ENCODE measurements at regions not wholly inside any gene's neighbourhood (a gene's known extent, or its start where the extent isn't known, plus 50 kb on each side); places are given as distances from the start of the nearest gene placed in this dataset.
"Not testable (repeated sequence)": the region's sequence is repeated elsewhere in the genome, so short reads cannot be mapped to it uniquely, and the experiment has no call there.

DNA sequence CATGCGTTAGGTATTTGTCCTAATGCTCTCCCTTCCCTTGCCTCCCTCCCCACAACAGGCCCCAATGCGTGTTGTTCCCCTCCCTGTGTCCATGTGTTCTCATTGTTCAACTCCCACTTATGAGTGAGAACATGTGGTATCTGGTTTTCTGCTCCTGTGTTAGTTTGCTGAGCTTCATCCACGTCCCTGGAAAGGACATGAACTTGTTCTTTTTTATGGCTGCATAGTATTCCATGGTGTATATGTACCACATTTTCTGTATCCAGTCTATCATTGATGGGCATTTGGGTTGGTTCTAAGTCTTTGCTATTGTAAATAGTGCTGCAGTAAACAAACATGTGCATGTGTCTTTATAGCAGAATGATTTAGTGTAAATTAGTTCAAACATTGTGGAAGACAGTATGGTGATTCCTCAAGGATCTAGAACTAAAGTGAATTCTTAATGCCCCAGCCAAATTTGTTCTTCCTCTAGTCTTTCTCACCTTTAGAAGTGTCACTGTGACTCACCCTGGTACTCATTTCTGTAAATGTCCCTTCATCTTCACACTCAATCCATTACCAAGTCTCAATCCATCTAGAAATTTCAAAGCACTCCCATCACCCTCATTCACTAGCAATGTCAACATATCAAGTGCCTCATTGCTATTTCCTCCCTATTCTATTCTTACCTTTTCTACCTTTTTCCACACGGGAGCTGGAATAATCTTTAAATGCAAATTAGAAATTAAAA lies 123.9 kb downstream of the MREG start:
- not testable (repeated sequence) for H3K27ac ChIP-seq (replicated peaks); H3K4me3 ChIP-seq (replicated peaks; ENCODE audit: insufficient read depth, low read length); DNase-seq (ENCODE audit: low read depth in 1 of 2, low spot score in 1 of 2); H3K27me3 ChIP-seq (ENCODE audit: insufficient read depth, poor library complexity, severe bottlenecking)

DNA sequence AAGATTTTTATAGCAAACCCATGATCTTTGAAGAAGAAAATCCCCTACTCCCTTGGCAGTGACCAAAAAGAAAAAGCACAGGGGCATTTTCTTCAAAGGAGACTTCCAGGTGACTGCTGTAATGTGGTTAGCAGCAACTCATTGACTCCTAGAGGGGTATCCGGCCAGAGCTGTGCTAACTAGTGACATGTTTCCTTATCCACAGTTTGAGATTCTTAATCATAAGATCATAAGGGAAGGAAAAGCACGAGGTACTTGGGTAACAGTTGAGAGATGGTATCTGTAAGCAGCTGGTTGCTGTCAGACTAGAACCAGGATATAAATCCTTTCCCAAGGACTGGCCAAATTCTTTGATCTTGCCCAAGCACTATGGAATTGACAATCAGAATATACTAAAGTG lies 124.7 kb downstream of the MREG start:
- no peak for DNase-seq (ENCODE audit: low read depth in 1 of 2, low spot score in 1 of 2)
- Histone ChIP-seq H3K27me3 (ENCODE audit: insufficient read depth, poor library complexity, severe bottlenecking) (peaks cover 3% of the 10 kb centered on the region), H3K4me3 (replicated peaks; ENCODE audit: insufficient read depth, low read length) (no peak overlapping the region), H3K27ac (replicated peaks) (no peak overlapping the region)
- TF ChIP-seq GABPA (IDR thresholded peaks at IDR 0.05; ENCODE audit: low read depth) (no peak), POLR2AphosphoS5 (IDR thresholded peaks at IDR 0.05; ENCODE audit: low read depth) (no peak)
- TF ChIP-seq, protein P1, sequence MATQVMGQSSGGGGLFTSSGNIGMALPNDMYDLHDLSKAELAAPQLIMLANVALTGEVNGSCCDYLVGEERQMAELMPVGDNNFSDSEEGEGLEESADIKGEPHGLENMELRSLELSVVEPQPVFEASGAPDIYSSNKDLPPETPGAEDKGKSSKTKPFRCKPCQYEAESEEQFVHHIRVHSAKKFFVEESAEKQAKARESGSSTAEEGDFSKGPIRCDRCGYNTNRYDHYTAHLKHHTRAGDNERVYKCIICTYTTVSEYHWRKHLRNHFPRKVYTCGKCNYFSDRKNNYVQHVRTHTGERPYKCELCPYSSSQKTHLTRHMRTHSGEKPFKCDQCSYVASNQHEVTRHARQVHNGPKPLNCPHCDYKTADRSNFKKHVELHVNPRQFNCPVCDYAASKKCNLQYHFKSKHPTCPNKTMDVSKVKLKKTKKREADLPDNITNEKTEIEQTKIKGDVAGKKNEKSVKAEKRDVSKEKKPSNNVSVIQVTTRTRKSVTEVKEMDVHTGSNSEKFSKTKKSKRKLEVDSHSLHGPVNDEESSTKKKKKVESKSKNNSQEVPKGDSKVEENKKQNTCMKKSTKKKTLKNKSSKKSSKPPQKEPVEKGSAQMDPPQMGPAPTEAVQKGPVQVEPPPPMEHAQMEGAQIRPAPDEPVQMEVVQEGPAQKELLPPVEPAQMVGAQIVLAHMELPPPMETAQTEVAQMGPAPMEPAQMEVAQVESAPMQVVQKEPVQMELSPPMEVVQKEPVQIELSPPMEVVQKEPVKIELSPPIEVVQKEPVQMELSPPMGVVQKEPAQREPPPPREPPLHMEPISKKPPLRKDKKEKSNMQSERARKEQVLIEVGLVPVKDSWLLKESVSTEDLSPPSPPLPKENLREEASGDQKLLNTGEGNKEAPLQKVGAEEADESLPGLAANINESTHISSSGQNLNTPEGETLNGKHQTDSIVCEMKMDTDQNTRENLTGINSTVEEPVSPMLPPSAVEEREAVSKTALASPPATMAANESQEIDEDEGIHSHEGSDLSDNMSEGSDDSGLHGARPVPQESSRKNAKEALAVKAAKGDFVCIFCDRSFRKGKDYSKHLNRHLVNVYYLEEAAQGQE (IDR thresholded peaks at IDR 0.05; ENCODE audit: insufficient replicate concordance, low read depth) = no peak

DNA sequence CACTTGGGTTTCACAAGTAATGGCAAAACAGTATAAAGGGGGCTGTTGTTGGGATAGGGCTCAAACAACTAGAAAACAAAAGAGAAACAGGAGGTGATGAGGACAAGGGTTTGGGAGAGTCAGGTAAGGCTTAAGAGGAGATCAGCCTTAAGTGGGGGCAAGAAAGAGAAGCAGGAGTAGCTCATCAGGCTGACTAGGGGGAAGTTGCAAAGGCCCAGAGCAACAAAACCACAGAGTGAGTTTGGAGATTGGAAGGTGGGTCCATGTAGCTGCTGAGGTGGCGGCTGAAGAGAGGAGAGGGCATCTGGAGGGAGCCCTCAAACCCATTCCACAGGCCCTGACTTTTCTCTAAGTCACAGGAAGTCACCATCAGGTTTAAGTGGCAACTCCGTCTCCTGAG lies 126.0 kb downstream of the MREG start:
- TF ChIP-seq, protein P2, sequence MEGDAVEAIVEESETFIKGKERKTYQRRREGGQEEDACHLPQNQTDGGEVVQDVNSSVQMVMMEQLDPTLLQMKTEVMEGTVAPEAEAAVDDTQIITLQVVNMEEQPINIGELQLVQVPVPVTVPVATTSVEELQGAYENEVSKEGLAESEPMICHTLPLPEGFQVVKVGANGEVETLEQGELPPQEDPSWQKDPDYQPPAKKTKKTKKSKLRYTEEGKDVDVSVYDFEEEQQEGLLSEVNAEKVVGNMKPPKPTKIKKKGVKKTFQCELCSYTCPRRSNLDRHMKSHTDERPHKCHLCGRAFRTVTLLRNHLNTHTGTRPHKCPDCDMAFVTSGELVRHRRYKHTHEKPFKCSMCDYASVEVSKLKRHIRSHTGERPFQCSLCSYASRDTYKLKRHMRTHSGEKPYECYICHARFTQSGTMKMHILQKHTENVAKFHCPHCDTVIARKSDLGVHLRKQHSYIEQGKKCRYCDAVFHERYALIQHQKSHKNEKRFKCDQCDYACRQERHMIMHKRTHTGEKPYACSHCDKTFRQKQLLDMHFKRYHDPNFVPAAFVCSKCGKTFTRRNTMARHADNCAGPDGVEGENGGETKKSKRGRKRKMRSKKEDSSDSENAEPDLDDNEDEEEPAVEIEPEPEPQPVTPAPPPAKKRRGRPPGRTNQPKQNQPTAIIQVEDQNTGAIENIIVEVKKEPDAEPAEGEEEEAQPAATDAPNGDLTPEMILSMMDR (IDR thresholded peaks at IDR 0.05; ENCODE audit: insufficient read depth, low read length) = no peak
- TF ChIP-seq GABPA (IDR thresholded peaks at IDR 0.05; ENCODE audit: low read depth) (no peak), POLR2AphosphoS5 (IDR thresholded peaks at IDR 0.05; ENCODE audit: low read depth) (no peak), SPI1 (IDR thresholded peaks at IDR 0.05; ENCODE audit: borderline replicate concordance, low read depth) (no peak)
- TF ChIP-seq, protein P1 (IDR thresholded peaks at IDR 0.05; ENCODE audit: insufficient replicate concordance, low read depth) = no peak
- H3K27ac ChIP-seq (replicated peaks) = no peak overlapping the region
- DNase-seq (ENCODE audit: low read depth in 1 of 2, low spot score in 1 of 2) = no peak
- H3K4me3 ChIP-seq (replicated peaks; ENCODE audit: insufficient read depth, low read length) = no peak overlapping the region
- H3K27me3 ChIP-seq (ENCODE audit: insufficient read depth, poor library complexity, severe bottlenecking) = peaks cover 3% of the 10 kb centered on the region

DNA sequence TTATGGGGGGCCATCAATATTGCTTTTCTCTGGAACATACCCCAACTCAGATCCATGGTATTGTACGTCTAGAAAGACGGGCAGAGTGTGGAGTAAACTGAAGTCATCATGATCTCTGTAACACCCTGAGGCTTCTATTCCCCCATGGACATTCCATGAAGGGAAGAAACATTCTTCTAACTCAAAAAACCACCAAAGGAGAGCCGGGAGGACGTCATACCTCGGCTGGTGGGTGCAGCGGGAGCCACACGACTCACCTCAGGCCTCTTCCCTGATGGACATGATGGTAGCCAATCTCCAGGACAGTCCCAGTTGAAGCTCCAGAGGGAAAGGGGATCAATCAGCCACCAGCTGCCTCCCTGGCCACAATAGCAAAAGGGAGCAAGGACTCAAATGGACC lies 127.3 kb downstream of the MREG start:
- TF ChIP-seq POLR2AphosphoS5 (IDR thresholded peaks at IDR 0.05; ENCODE audit: low read depth) (no peak), GABPA (IDR thresholded peaks at IDR 0.05; ENCODE audit: low read depth) (no peak), SPI1 (IDR thresholded peaks at IDR 0.05; ENCODE audit: borderline replicate concordance, low read depth) (no peak)
- TF ChIP-seq, protein P2 (IDR thresholded peaks at IDR 0.05; ENCODE audit: insufficient read depth, low read length) = no peak
- TF ChIP-seq, protein P1 (IDR thresholded peaks at IDR 0.05; ENCODE audit: insufficient replicate concordance, low read depth) = no peak
- H3K27me3 ChIP-seq (ENCODE audit: insufficient read depth, poor library complexity, severe bottlenecking) = peaks cover 3% of the 10 kb centered on the region
- DNase-seq (ENCODE audit: low read depth in 1 of 2, low spot score in 1 of 2) = no peak
- no peak overlapping the region for H3K4me3 ChIP-seq (replicated peaks; ENCODE audit: insufficient read depth, low read length)
- no peak overlapping the region for H3K27ac ChIP-seq (replicated peaks)

Data from HL-60 (cell line).